CD14-positive monocyte (primary cell): ENCODE measurements at regions not wholly inside any gene's neighbourhood (a gene's known extent, or its start where the extent isn't known, plus 50 kb on each side); places are given as distances from the start of the nearest gene placed in this dataset.

Experiments
- DNase-seq, 3 donors: peaks; one replicate each; pipeline ENCODE4 v3.0.0-alpha.2; 2011 to 2022
- H2AFZ ChIP-seq: 2 replicates; pipeline ENCODE4 v1.6.0; 2012; ENCODE audit warnings: mild to moderate bottlenecking, low read depth, low read length, inconsistent platforms; ENCODE audit not compliant: insufficient read depth, poor library complexity, severe bottlenecking
- H3K27ac ChIP-seq, 2 donors: 1 replicate in 1 of 2; 2 replicates in 1 of 2; pipeline ENCODE4 v1.5.1; 2012 to 2013; ENCODE audit warnings: low read length in 2 of 2, control low read depth in 1 of 2, inconsistent platforms in 1 of 2, low read depth in 1 of 2, mild to moderate bottlenecking in 1 of 2
- H3K27me3 ChIP-seq, 2 donors: one replicate each; pipeline versions ENCODE4 v1.6.0 to v1.6.1; 2011 to 2013; ENCODE audit warnings: low read length in 2 of 2; ENCODE audit not compliant: control insufficient read depth in 2 of 2, insufficient read depth in 2 of 2
- H3K36me3 ChIP-seq, 2 donors: replicated peaks in 1 of 2; 1 replicate in 1 of 2; 2 replicates in 1 of 2; pipeline versions ENCODE4 v1.5.1 to v1.6.1; 2012 to 2013; ENCODE audit warnings: low read length in 2 of 2, control low read depth in 1 of 2, inconsistent platforms in 1 of 2, mild to moderate bottlenecking in 1 of 2; ENCODE audit not compliant: insufficient read depth in 2 of 2, control insufficient read depth in 1 of 2
- H3K4me1 ChIP-seq, 2 donors: 1 replicate in 1 of 2; 2 replicates in 1 of 2; pipeline versions ENCODE4 v1.5.1 to v1.6.1; 2012 to 2013; ENCODE audit warnings: low read length in 2 of 2, control low read depth in 1 of 2, inconsistent platforms in 1 of 2, mild to moderate bottlenecking in 1 of 2, moderate library complexity in 1 of 2; ENCODE audit not compliant: insufficient read depth in 2 of 2, control insufficient read depth in 1 of 2
- H3K4me2 ChIP-seq: replicated peaks from 2 replicates; pipeline ENCODE3; 2012; ENCODE audit warnings: low read length, moderate library complexity, mild to moderate bottlenecking; ENCODE audit not compliant: poor library complexity, severe bottlenecking; ENCODE audit errors: extremely low read depth
- H3K4me3 ChIP-seq, 3 experiments: fragments of 200-600 bp in 1 of 3; sonication (generic) in 1 of 3; replicated peaks in 1 of 3; 1 replicate in 2 of 3; 2 replicates in 1 of 3; pipeline ENCODE4 v1.5.1; 2011 to 2013; ENCODE audit warnings: low read length in 3 of 3, mild to moderate bottlenecking in 3 of 3, control low read depth in 2 of 3, low read depth in 2 of 3, inconsistent platforms in 1 of 3, moderate library complexity in 1 of 3
- H3K79me2 ChIP-seq: 2 replicates; pipeline ENCODE4 v1.6.0; 2012; ENCODE audit warnings: mild to moderate bottlenecking, control low read depth, inconsistent platforms, low read length, moderate library complexity; ENCODE audit not compliant: insufficient read depth
- H3K9ac ChIP-seq: 2 replicates; pipeline ENCODE4 v1.6.0; 2017; ENCODE audit warnings: low read length, mild to moderate bottlenecking; ENCODE audit not compliant: insufficient read depth, poor library complexity, severe bottlenecking
- H3K9me3 ChIP-seq, 2 donors: replicated peaks in 1 of 2; 1 replicate in 1 of 2; 2 replicates in 1 of 2; pipeline versions ENCODE4 v1.5.1 to v1.6.1; 2012 to 2013; ENCODE audit warnings: low read length in 2 of 2, control low read depth in 1 of 2; ENCODE audit not compliant: control insufficient read depth in 1 of 2, insufficient read depth in 1 of 2
- H4K20me1 ChIP-seq: 2 replicates; pipeline ENCODE4 v1.6.0; 2012; ENCODE audit warnings: mild to moderate bottlenecking, low read length, control low read depth, moderate library complexity; ENCODE audit not compliant: insufficient read depth
- H3K27ac Mint-ChIP-seq, 7 donors: one replicate each; pipeline ENCODE4 v1.8.0; 2020; ENCODE audit warnings: mild to moderate bottlenecking in 7 of 7, mixed read lengths in 7 of 7, moderate library complexity in 6 of 7, inconsistent platforms in 2 of 7
- H3K27me3 Mint-ChIP-seq, 3 donors: one replicate each; pipeline ENCODE4 v1.8.0; 2021 to 2022; ENCODE audit warnings: low read depth in 3 of 3, mild to moderate bottlenecking in 3 of 3, mixed read lengths in 3 of 3, moderate library complexity in 3 of 3, inconsistent platforms in 1 of 3
- H3K36me3 Mint-ChIP-seq, 2 donors: one replicate each; pipeline ENCODE4 v1.8.0; 2020; ENCODE audit warnings: mixed read lengths in 2 of 2, inconsistent platforms in 1 of 2, mild to moderate bottlenecking in 1 of 2
- H3K4me1 Mint-ChIP-seq: one replicate; pipeline ENCODE4 v1.8.0; 2020; ENCODE audit warnings: mild to moderate bottlenecking, mixed read lengths
- H3K4me3 Mint-ChIP-seq, 2 donors: one replicate each; pipeline ENCODE4 v1.8.0; 2020; ENCODE audit warnings: mild to moderate bottlenecking in 2 of 2, mixed read lengths in 2 of 2, moderate library complexity in 1 of 2
- H3K9me3 Mint-ChIP-seq, 7 donors: one replicate each; pipeline ENCODE4 v1.8.0; 2020 to 2022; ENCODE audit warnings: mixed read lengths in 7 of 7, mild to moderate bottlenecking in 6 of 7, moderate library complexity in 6 of 7, inconsistent platforms in 2 of 7
- WGBS: methylation state at CpG from one replicate; pipeline ENCODE4 v1.1.5; 2013; ENCODE audit warnings: missing lambda C conversion rate; ENCODE audit not compliant: insufficient coverage; 5-methylcytosine and 5-hydroxymethylcytosine counted together
- intact Hi-C, 2 donors: fragments of 100-400 bp; cut with micrococcal nuclease; formaldehyde crosslinking; loops; one replicate each; pipeline versions ENCODE4 v1.15.0 to v1.15.1; 2023
- TF ChIP-seq, protein P1 (sequence below): fragments of 200-600 bp; IDR thresholded peaks from one replicate; pipeline ENCODE4 v1.8.0; 2022; ENCODE audit warnings: antibody characterized with exemption, mild to moderate bottlenecking

DNA sequence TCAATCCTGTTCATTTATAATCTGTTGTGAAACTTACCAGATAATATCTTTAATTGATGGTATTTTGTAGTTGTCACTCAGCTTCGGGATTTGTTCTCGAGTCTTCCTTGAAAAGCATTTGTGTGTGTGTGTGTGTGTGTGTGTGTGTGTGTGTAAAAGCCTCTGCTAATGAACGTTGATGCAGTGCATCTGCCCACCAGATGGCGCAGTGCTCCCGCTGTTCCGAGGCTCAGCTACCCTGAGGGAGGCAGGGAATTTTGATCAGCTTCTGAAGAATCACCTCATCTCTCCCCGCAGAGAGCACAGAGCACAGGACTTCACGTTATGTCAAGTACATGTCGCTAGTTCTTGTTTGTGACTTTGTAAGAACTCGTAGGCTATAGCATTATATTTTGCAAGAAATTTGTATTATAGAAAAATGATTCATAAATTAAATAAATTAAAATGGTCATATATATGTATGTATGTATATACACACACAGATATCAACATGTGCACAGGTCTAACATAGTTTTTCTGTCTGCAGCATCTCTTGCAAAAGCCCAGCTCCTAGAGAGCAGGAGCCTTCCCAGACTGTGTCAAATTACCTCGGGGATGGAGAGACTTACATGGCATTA, 316.7 kb upstream of the IGFBP7 start:
- intact Hi-C loops, result no loop called here
- H3K27me3 ChIP-seq, result no peaks in the 10 kb centered on the region
- no peak overlapping the region for H3K9ac ChIP-seq
- no peak overlapping the region for H3K4me2 ChIP-seq
- H3K79me2 ChIP-seq, result no peaks in the 10 kb centered on the region
- WGBS, result 23% methylated on average over 4 of the region's 11 CpGs
- Mint-ChIP-seq H3K4me1 (no peaks in the 10 kb centered on the region), H3K4me3 (no peak overlapping the region), H3K27me3 (peaks cover 0 to 3% (median 1%) of the 10 kb centered on the region in 3 donors), H3K36me3 (no peaks in the 10 kb centered on the region), H3K9me3 (no peaks in the 10 kb centered on the region), H3K27ac (no peak overlapping the region)
- no peaks in the 10 kb centered on the region for H3K4me1 ChIP-seq
- no peaks in the 10 kb centered on the region for H3K9me3 ChIP-seq
- TF ChIP-seq, protein P1, sequence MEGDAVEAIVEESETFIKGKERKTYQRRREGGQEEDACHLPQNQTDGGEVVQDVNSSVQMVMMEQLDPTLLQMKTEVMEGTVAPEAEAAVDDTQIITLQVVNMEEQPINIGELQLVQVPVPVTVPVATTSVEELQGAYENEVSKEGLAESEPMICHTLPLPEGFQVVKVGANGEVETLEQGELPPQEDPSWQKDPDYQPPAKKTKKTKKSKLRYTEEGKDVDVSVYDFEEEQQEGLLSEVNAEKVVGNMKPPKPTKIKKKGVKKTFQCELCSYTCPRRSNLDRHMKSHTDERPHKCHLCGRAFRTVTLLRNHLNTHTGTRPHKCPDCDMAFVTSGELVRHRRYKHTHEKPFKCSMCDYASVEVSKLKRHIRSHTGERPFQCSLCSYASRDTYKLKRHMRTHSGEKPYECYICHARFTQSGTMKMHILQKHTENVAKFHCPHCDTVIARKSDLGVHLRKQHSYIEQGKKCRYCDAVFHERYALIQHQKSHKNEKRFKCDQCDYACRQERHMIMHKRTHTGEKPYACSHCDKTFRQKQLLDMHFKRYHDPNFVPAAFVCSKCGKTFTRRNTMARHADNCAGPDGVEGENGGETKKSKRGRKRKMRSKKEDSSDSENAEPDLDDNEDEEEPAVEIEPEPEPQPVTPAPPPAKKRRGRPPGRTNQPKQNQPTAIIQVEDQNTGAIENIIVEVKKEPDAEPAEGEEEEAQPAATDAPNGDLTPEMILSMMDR, result peak; percentile 18
- no peaks in the 10 kb centered on the region for H4K20me1 ChIP-seq
- H3K27ac ChIP-seq, result no peak overlapping the region
- peak; percentile 2 to 17 (median 2) for DNase-seq
- H3K4me3 ChIP-seq, result no peak overlapping the region
- no peak overlapping the region for H2AFZ ChIP-seq
- no peaks in the 10 kb centered on the region for H3K36me3 ChIP-seq

DNA sequence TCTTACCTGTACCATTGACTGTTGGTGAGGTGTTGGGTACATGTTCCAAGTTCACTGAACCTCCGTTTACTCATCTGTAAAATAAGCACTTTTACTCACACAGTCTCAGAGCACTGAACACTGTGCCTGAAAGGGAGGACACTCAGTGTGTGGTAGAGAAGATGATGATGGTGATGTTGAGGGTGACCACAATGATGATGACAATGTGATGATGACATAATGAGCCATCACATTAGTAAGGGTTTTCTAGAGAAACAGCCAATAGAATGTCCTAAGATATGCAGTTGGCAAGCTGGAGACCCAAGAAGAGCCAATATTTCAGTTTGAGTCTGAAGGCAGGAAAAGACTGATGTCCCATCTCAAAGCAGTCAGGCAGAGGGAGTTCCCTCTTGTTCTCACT, 315.4 kb upstream of the IGFBP7 start:
- intact Hi-C loops, result no loop called here
- H3K27ac ChIP-seq, result no peak overlapping the region
- no peaks in the 10 kb centered on the region for H4K20me1 ChIP-seq
- DNase-seq, result no peak
- no peaks in the 10 kb centered on the region for H3K36me3 Mint-ChIP-seq
- no peaks in the 10 kb centered on the region for H3K4me1 Mint-ChIP-seq
- H3K27me3 Mint-ChIP-seq, result peaks cover 1 to 3% (median 2%) of the 10 kb centered on the region in 3 donors
- no peak overlapping the region for H3K4me3 Mint-ChIP-seq
- no peak overlapping the region for H3K27ac Mint-ChIP-seq
- H3K9me3 ChIP-seq, result no peaks in the 10 kb centered on the region
- no peaks in the 10 kb centered on the region for H3K9me3 Mint-ChIP-seq
- no peak overlapping the region for H2AFZ ChIP-seq
- no peaks in the 10 kb centered on the region for H3K4me1 ChIP-seq
- no peak overlapping the region for H3K4me3 ChIP-seq
- no CpG with 5 or more reads among the region's 1 CpG for WGBS
- H3K4me2 ChIP-seq, result no peak overlapping the region
- H3K36me3 ChIP-seq, result no peaks in the 10 kb centered on the region
- H3K9ac ChIP-seq, result no peak overlapping the region
- no peaks in the 10 kb centered on the region for H3K27me3 ChIP-seq
- no peaks in the 10 kb centered on the region for H3K79me2 ChIP-seq
- TF ChIP-seq, protein P1, result no peak
